Rectal smooth muscle tissue (tissue), 1 donor: ENCODE measurements at regions not wholly inside any gene's neighbourhood (a gene's known extent, or its start where the extent isn't known, plus 50 kb on each side); places are given as distances from the start of the nearest gene placed in this dataset.

ENCODE experiments used
- H3K27ac ChIP-seq: one replicate; pipeline ENCODE4 v1.7.0; 2013; ENCODE audit warnings: low read depth, low read length, inconsistent platforms
- H3K27me3 ChIP-seq: one replicate; pipeline ENCODE4 v1.7.0; 2013; ENCODE audit warnings: low read length; ENCODE audit not compliant: control insufficient read depth, insufficient read depth
- H3K36me3 ChIP-seq: one replicate; pipeline ENCODE4 v1.7.0; 2013; ENCODE audit warnings: low read length; ENCODE audit not compliant: control insufficient read depth, insufficient read depth
- H3K4me1 ChIP-seq: one replicate; pipeline ENCODE4 v1.7.0; 2013; ENCODE audit warnings: low read length; ENCODE audit not compliant: control insufficient read depth, insufficient read depth
- H3K4me3 ChIP-seq: one replicate; pipeline ENCODE4 v1.7.0; 2013; ENCODE audit warnings: low read length
- H3K9ac ChIP-seq: one replicate; pipeline ENCODE4 v1.7.0; 2013; ENCODE audit warnings: low read length

- Histone ChIP-seq H3K27ac (no peak overlapping the region), H3K27me3 (no peaks in the 10 kb centered on the region), H3K4me1 (peaks cover 8% of the 10 kb centered on the region), H3K9ac (no peak overlapping the region), H3K4me3 (no peak overlapping the region), H3K36me3 (peaks cover 18% of the 10 kb centered on the region)
Measured at GRCh38 chr15:62739082-62739481, 303.5 kb upstream of the TPM1 start.

GRCh38 chr15:62739507-62739906 is 303.0 kb upstream of the TPM1 start:
- Histone ChIP-seq H3K27me3 (no peaks in the 10 kb centered on the region), H3K27ac (no peak overlapping the region), H3K4me3 (no peak overlapping the region), H3K4me1 (peaks cover 8% of the 10 kb centered on the region), H3K9ac (no peak overlapping the region), H3K36me3 (peaks cover 18% of the 10 kb centered on the region)

- H3K9ac ChIP-seq, result no peak overlapping the region
- no peaks in the 10 kb centered on the region for H3K27me3 ChIP-seq
- H3K27ac ChIP-seq, result no peak overlapping the region
- H3K4me1 ChIP-seq, result peaks cover 8% of the 10 kb centered on the region
- H3K4me3 ChIP-seq, result no peak overlapping the region
- peaks cover 18% of the 10 kb centered on the region for H3K36me3 ChIP-seq
Measured at GRCh38 chr15:62740141-62741004, 302.2 kb upstream of the TPM1 start.

GRCh38 chr15:62741106-62741505 is 301.4 kb upstream of the TPM1 start:
- Histone ChIP-seq H3K4me3 (no peak overlapping the region), H3K36me3 (peaks cover 18% of the 10 kb centered on the region), H3K27ac (no peak overlapping the region), H3K9ac (no peak overlapping the region), H3K4me1 (peaks cover 8% of the 10 kb centered on the region), H3K27me3 (no peaks in the 10 kb centered on the region)

GRCh38 chr15:62742409-62743171 is 300.0 kb upstream of the TPM1 start:
- H3K27ac ChIP-seq, result no peak overlapping the region
- no peak overlapping the region for H3K9ac ChIP-seq

GRCh38 chr15:62745621-62746225 is 296.8 kb upstream of the TPM1 start:
- no peak overlapping the region for H3K27ac ChIP-seq
- H3K9ac ChIP-seq, result no peak overlapping the region
- no peaks in the 10 kb centered on the region for H3K27me3 ChIP-seq
- H3K4me1 ChIP-seq, result peaks cover 8% of the 10 kb centered on the region
- no peaks in the 10 kb centered on the region for H3K36me3 ChIP-seq
- H3K4me3 ChIP-seq, result no peak overlapping the region

More at GRCh38 chr15:62742409-62743171, 300.0 kb upstream of the TPM1 start:
- H3K4me1 ChIP-seq, result peaks cover 8% of the 10 kb centered on the region
- no peak overlapping the region for H3K4me3 ChIP-seq
- peaks cover 12% of the 10 kb centered on the region for H3K36me3 ChIP-seq
- H3K27me3 ChIP-seq, result no peaks in the 10 kb centered on the region

GRCh38 chr15:62748196-62748595 is 294.4 kb upstream of the TPM1 start:
- no peak overlapping the region for H3K27ac ChIP-seq
- no peak overlapping the region for H3K4me3 ChIP-seq
- H3K4me1 ChIP-seq, result no peaks in the 10 kb centered on the region
- no peaks in the 10 kb centered on the region for H3K27me3 ChIP-seq
- no peak overlapping the region for H3K9ac ChIP-seq
- no peaks in the 10 kb centered on the region for H3K36me3 ChIP-seq

- H3K9ac ChIP-seq, result no peak overlapping the region
- H3K36me3 ChIP-seq, result no peaks in the 10 kb centered on the region
- H3K27ac ChIP-seq, result no peak overlapping the region
Measured at GRCh38 chr15:62749036-62749815, 293.3 kb upstream of the TPM1 start.

GRCh38 chr15:62750471-62750870 is 292.1 kb upstream of the TPM1 start:
- no peaks in the 10 kb centered on the region for H3K36me3 ChIP-seq

More at GRCh38 chr15:62749036-62749815, 293.3 kb upstream of the TPM1 start:
- Histone ChIP-seq H3K27me3 (no peaks in the 10 kb centered on the region), H3K4me3 (no peak overlapping the region), H3K4me1 (no peaks in the 10 kb centered on the region)

GRCh38 chr15:62752657-62753517 is 289.7 kb upstream of the TPM1 start:
- no peaks in the 10 kb centered on the region for H3K4me1 ChIP-seq
- H3K9ac ChIP-seq, result no peak overlapping the region
- H3K4me3 ChIP-seq, result no peak overlapping the region
- no peaks in the 10 kb centered on the region for H3K27me3 ChIP-seq
- no peak overlapping the region for H3K27ac ChIP-seq
- H3K36me3 ChIP-seq, result peaks cover 2% of the 10 kb centered on the region

More at GRCh38 chr15:62750471-62750870, 292.1 kb upstream of the TPM1 start:
- H3K27ac ChIP-seq, result no peak overlapping the region
- H3K27me3 ChIP-seq, result no peaks in the 10 kb centered on the region
- no peak overlapping the region for H3K9ac ChIP-seq
- no peaks in the 10 kb centered on the region for H3K4me1 ChIP-seq
- H3K4me3 ChIP-seq, result no peak overlapping the region

GRCh38 chr15:62753518-62754221 is 288.9 kb upstream of the TPM1 start:
- Histone ChIP-seq H3K27ac (no peak overlapping the region), H3K4me1 (peaks cover 6% of the 10 kb centered on the region), H3K36me3 (peaks cover 2% of the 10 kb centered on the region)

More at GRCh38 chr15:62753518-62754221, 288.9 kb upstream of the TPM1 start:
- H3K9ac ChIP-seq, result no peak overlapping the region
- H3K4me3 ChIP-seq, result no peak overlapping the region
- no peaks in the 10 kb centered on the region for H3K27me3 ChIP-seq
